Astrocyte of the hippocampus (primary cell): ENCODE measurements at regions not wholly inside any gene's neighbourhood (a gene's known extent, or its start where the extent isn't known, plus 50 kb on each side); places are given as distances from the start of the nearest gene placed in this dataset.

Experiments used
- DNase-seq: peaks from one replicate; pipeline ENCODE4 v3.0.0; 2011; ENCODE audit warnings: low read depth, low spot score

DNA sequence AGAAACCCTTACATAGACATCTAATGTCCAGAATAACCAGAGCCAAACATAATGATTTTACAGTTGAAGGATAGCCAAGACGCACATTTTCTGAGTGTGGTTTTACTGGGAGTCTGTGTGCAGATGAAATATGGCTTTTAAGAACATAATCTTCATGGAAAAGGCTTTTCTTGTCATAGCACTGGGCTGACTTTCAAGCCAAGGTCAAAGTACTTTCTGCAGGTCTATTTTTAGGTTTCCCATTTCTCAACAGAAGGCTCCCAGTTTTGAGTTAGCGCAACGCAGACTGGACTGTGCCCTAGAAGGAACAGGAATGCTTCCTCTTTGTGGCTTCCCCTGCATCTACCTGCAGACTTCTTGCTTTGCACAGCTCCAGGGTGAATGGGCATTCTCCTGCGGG is 92.3 kb upstream of the UPP2 start:
- no peak for DNase-seq

DNA sequence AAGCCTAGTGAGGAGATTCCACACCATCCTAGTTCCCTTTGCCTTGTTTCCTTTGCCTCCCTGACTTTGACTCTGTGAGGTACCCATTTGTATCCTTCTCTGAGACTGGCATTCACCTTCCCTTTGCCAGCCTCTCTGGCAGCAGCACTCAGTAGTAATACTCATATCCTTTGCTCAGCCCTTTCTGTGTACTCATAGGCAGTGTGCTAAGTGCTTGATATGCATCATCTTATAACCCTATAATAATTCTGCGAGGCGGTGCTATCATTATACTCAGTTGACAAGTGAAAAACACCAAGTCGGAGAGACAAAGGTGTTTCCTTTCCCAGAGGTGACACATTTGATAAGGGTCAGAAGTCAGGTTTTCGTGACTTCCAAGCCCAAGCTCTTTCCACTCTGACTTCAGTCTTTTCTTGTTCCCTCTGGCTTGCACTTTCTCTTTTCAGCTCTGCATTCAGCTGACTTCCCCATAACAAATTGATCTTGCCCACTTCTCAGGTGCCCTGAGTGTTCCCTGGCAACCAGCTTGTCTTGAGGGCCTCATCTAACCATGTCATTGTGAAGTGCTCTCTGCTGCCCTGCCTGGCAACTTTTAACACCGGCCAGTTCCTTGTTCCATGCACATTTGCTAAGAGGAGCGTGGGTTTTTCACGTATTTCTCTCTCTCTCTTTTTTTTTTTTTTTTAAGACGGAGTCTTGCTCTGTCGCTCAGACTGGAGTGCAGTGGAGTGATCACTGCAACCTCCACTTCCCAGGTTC is 94.5 kb upstream of the UPP2 start:
- DNase-seq = no peak

DNA sequence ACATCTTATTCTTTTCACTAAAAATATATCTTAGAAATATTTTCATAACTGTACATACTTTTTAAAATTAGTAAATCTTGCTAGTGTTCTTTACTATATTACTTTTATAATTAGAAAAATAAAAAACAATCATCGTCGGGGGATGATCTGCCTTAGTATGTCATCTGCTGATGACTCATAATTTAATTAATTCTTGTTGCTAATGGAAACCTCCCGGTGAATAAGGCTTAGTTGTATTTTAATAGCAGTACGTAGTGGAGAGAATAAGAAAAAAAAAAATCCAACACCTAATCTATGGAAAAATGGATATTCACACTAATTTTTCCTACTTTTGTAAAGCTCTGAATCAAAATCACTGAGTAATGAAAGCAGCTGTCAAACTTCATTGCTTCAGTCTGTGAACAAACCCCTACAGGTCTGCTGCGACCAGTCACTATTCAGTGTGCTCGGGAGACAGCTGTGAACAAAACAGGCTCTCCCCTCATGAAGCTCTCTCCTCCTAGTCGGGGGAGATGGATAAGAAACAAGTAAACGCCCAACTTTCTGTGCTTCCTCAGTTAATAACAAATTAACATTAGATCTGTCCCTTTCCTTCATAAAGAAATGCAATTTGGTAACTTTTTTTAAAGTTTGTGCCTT is 97.4 kb upstream of the UPP2 start:
- DNase-seq = no peak

DNA sequence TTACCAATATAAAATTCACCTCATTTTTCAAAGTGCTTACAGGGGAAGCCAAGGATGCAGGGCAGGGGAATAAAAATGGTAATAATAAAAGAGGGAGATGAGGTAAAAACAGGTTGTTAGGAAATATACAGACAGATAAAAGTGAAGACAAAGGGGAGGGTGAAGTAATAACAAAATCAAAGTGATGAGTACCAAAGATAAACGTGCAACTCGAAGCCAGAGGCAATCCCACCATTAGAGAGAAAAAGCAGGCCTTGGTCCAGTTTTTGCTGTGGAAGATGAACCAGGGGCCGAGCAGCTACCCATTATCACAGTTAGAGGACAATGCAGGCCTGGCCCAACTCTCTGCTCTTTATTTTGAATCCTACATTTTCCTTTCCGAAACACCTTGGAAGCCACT is 99.6 kb upstream of the UPP2 start:
- DNase-seq = no peak

DNA sequence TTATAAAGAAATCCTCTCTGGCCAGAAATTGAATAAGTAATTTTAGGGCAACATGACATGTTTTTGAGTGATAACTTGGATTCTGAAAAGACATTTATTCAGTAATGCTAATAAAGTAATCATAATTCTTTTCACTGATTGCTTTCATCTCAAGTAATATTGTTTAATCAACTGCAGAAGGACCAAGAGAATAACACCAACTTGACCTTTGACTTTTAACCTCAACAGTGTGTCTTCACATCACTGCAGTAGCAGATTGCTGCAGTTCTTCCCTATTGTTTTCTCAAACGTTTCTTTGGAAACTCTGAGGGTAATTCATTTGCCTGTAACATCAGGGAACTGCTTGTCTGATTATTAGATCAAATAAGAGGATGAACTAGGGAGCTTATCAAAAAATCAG is 104.9 kb upstream of the UPP2 start:
- DNase-seq = no peak

DNA sequence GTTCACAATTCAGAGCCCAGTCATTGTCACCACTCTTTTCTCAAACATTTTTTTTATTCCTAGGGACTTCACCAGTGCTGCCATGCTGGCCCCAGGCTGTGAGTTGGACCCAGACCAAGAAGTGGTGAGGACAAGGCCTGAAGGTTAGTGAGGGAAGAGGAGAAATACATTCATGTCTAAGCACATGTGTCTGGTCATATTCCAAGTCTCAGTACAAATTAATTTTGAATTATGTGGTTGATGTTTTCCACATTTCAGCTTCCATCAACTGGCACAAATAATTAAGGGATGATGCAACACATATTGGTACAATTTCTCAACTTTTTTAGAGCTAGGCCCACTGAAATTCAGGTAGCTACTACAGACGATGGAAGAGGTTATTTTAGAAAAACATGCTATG is 106.6 kb upstream of the UPP2 start:
- DNase-seq = no peak

DNA sequence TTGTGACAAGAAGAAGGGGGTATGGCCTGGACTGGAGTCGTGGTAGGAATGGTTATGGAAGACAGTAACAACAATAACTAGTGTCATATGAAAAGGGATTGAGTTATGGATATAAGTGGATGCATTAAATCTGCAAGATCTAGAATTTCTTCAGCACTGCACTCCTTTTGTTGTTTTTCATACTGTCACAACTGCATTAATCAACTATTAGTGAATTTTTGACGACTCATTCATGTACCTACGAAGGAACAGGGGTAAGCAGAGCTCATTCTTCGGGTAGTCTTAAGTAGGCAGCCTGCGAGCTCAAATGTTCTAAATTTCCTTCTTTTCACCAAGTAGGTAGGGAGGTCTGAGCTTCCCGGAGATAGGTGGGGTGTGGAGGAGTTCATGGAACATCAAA is 109.7 kb upstream of the UPP2 start:
- DNase-seq = no peak

DNA sequence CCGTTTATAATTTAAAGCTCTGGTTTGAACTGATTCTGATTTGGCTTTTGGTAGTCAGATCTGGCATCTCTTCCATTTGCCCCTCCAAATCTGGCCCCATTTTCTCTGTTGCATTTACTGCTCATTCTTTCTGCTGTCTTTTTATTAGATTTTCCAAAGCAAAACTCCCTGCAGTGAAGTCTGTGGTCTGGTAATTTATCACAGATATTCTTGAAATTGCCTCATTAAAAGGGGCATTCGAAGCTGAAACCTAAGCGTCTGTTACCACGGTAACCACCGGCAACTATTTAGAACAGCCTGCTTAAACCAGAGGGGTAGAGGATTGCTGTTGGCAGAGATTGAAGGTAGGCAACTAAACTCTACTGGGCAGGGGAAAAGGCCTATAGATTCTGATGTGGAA is 111.5 kb upstream of the UPP2 start:
- peak; percentile 67 for DNase-seq

DNA sequence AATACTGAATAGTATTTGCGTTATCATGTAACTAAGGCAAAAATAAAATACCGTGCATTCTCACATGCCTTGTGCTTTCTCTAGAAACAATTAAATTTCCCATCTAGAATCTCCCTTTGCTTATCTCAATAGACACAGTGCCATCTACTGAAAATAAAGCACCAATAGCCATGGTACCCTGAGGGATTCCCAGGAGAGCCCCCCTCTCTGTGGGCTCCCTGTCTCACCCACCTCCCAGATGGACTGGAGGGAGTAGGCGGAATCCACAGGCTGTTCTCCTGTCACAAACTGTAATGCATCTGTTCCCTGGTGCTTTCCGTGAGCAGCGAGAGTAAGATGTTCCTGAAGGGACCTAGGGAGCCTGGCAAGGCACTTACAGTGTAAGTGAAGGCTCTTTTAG is 112.4 kb upstream of the UPP2 start:
- no peak for DNase-seq

DNA sequence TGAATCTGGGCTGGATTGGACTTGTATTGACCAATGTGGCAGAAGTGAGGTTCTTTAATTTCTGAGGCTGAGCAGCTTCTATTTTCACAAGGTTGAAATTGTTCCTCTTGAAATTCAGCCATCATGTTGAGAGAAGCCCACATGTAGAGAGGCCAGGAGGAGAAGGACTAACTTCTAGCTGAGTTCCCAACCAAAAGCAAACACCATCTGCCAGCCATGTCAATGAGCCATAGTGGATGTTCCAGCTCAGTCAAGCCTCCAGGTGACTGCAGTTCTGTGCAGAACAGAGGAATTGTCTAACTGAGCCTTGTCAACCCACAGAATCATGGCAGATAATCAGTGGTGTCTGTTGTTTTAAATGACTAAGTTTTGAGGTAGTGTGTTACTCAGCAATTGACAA is 110.6 kb upstream of the ACVR1 start:
- no peak for DNase-seq

DNA sequence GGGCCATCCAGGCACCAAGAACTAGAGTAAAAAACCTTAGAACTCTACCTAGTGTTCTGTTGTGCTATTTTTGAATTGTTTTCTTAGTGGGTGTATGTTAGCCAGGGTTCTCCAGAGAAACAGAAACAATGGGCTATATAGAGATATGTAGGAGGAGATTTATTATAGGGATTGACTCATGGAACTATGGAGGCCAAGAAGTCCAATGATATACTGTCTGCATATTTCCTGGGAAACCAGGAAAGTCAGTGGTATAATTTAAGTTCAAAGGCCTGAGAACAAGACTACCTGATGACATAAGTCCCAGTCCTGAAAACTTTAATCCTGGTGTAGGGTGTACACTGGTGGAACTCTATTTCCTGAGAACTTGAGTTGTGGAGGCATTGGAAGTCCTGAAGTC is 108.7 kb upstream of the ACVR1 start:
- DNase-seq = no peak

DNA sequence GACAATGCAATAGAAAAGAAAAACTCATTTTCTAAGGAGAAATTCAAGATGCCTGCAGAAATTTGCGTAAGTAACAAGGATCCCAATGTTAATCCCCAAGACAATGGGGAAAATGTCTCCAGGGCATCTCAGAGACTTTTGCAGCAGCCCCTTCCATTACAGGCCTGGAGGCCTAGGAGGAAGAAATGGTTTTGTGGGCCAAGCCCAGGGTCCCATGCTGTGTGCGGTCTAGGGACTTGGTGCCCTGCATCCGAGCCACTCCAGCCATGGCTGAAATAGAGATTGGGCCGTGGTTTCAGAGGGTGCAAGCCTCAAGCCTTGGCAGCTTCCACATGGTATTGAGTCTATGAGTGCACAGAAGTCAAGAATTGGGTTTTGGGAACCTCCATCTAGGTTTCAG is 103.9 kb upstream of the ACVR1 start:
- no peak for DNase-seq

DNA sequence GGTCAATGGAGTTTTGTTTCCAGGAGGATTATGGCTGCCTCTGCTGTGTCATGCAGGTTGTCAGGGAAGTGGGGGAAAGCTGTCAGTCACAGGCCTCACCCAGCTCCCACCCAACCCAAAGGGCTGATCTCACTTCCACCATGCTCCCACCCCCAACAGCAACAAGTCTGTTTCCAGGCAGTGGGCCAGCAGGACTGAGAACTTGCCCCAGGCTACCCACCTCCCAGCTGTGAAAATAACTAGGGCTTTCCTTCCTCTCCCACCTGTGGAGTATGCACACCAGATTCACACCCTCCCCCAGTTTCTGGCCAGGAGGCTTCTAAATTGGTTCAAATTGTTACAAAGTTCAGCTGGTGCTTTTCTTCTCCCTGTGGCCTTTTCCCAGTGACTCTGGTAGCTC is 95.6 kb upstream of the ACVR1 start:
- peak; percentile 2 for DNase-seq

DNA sequence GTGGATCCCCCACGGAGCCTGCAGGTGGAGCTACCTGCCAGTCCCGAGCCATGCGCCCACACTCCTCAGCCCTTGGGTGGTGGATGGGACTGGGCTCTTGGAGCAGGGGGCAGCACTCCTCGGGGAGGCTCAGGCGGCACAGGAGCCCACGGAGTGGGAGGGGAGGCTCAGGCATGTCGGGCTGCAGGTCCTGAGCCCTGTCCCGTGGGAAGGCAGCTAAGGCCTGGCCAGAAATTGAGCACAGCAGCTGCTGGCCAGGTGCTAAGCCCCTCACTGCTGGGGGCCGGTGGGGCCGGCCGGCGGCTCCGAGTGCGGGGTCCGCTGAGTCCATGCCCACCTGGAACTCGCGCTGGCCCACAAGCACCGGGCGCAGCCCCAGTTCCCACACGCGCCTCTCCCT is 91.7 kb upstream of the ACVR1 start:
- DNase-seq = no peak

DNA sequence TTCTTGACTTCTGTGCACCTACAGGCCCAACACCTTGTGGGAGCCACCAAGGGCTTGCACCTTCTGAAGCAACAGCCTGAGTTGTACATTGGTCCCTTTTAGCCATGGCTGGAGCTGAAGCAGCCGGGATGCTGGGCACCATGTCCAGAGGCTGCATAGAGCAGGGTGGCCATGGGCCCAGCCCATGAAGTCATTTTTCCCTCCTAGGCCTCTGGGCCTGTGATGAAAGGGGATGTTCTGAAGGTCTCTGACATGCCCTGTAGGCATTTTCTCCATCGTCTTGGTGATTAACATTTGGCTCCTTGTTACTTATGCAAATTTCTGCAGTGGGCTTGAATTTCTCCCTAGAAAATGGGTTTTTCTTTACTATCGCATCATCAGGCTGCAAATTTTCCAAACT is 83.1 kb upstream of the ACVR1 start:
- DNase-seq = no peak

DNA sequence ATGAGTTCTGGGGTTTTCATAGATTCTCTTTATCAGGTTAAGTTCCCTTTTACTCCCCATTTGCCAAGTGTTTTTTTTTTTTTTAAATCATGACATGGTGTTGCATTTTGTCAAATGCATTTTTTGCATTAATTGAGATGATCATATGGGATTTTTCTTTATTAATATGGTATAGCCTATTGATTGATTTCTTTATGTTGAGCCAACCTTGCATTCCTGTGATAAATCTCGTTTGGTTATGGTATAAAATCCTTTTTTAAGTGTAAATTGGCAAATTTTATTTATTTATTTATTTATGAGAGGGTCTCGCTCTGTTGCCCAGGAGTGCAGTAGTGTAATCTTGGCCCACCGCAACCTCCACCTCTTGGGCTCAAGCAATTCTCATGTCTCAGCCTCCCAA is 81.5 kb upstream of the ACVR1 start:
- DNase-seq = no peak

DNA sequence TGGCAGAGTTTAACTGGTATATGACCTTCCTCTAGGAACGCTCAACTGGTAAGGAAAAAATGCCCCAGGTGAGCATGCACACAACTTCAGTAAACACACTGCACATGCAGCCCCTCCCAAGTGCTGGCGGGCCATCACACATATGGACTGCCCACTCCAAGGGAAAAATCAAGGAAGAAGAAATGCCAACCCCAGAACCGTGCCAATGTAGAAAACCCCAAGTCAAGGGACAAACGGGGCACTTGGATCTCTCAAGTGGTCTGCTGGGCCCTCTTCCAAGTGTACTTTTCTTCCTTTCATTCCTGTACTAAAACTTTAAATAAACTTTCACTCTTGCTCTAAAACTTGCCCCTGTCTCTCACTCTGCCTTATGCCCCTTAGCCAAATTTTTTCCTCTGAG is 76.4 kb upstream of the ACVR1 start:
- no peak for DNase-seq

DNA sequence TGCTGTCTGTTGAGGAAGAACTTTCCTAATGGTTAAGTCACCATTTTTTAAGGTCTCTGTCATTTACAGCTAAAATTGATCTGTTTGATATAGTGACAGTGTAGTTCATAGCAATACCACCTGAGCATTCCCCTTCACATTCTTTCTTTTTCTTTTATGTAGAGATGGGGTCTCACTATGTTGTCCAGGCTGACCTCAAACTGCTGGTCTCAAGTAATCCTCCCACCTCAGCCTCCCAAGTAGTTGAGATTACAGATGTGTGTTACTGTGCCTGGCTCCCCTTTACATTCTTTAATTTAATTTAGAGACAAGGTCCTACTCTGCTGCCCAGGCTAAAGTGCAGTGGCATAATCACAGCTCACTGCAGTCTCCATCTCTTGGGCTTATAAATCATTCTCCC is 72.7 kb upstream of the ACVR1 start:
- DNase-seq = no peak

DNA sequence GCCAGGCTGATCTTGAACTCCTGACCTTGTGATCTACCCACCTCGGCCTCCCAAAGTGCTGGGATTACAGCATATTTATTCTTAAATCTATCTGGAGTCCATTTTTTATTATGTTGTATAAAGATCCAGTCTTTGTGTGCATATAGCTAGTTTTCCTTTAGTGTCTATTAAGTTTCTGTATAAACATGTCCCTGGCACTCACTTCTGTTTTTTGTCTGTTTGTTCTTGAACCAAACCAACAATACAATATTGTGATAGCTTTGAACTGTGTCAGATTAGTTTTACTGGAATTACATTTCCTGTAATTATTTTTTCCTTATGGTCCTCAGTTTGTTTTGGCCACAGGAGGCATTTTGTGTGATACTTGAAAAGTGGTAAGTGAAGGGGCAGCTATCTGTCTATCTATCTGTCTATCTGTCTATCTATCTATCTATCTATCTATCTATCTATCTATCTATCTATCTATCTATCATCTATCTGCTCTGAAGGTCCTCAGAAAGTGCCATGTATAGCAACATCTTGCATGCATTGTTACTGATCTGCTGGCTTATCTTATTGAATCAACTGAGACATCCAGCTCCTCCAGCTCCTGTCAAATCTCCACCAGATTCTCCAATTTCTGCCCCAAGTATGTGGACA is 70.9 kb upstream of the ACVR1 start:
- DNase-seq = no peak

DNA sequence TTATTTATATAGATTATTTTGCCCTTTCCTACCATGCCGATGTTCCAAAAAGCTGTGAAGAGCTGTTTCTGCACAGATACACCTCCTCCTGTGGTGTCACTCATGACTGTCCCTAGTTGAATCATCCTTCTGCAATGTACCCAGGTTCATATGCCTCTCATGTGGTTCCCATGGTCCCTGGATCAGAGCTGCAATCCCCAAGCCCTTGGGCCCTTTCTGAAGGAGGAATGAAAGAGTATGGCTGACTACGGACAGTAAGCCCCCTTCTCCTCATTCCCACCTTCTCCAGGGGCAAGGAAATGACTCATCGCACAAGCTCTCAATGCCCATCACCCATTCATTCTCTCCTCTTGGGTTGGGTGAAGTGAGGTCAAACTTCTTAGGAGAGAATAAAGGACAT is 63.9 kb upstream of the ACVR1 start:
- no peak for DNase-seq

DNA sequence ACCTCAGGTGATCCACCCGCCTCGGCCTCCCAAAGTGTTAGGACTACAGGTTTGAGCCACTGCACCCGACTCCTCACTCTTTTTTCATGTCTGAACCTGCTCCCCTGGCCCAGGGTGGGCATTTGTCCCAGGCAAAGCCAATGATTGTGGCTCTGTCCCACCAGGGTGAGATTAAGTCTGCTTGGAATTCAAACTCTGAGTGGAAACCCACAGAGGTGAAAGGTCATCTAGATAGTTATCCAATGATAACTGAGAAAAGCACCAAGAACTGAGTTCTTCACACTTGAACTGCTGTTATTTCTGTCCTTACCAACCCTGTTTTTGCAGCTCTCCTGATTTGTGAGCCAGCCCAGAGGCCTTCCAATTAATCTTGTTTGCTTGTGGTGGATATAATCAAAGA is 62.4 kb upstream of the ACVR1 start:
- peak; percentile 61 for DNase-seq

DNA sequence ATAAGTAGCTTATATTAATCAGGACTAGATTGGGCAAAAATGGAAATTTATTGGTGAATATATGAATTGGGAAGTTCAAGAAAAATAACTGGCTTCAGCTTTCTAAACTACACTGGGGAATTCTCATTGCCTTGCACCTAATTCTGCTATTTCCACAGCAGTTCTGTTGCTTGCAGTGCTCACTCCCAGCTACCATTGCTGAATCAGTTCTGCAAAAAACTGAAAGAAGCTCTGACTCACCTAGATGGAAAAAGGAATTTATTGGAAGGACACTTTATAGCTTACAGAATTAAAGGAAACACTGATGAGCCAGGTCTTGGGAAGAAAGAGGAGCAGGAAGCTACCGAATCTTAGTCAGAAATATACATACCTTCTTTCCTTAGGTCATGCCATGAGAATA is 60.3 kb upstream of the ACVR1 start:
- peak; percentile 19 for DNase-seq

DNA sequence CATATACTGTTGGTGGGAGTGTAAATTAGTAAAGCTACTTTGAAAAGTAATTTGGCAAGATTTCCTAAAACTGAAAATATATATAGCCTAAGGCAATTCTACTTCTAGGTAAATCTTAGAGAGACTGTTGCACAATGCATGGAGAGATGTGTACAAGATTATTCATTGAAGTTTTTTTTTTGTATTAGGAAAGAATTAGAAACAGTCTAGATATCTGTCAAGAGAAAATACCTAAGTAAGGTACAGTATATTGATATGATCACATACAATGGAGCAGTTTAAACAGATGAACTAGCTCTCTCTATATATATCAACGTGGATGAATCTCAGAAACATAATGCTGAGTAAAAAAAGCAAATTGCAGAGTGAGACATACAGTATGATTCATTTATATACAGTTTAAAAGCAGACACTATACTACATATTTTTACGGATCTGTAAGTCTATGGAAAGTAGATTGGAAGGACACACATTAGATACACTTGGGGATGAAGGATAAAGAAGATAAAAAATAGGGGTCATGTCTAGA is 59.3 kb upstream of the ACVR1 start:
- no peak for DNase-seq
